Neural cell (in vitro differentiated cells): ENCODE measurements at regions not wholly inside any gene's neighbourhood (a gene's known extent, or its start where the extent isn't known, plus 50 kb on each side); places are given as distances from the start of the nearest gene placed in this dataset.

ENCODE experiments used
- H2AFZ ChIP-seq: fragments of 200-600, 300-800 bp; sonication (generic), shearing (Covaris generic); 2 replicates; pipeline ENCODE4 v1.6.0; 2014; ENCODE audit warnings: low read depth, mild to moderate bottlenecking, antibody characterized with exemption, low read length, moderate library complexity
- H3F3A ChIP-seq: fragments of 200-600 bp; shearing (Covaris generic); 2 replicates; pipeline ENCODE4 v1.6.1; 2016; ENCODE audit warnings: mild to moderate bottlenecking, moderate library complexity, mixed read lengths, antibody characterized with exemption, low read length; ENCODE audit not compliant: insufficient read depth, poor library complexity, severe bottlenecking
- H3K27ac ChIP-seq: fragments of 200-600, 300-800 bp; sonication (generic), shearing (Covaris generic); 2 replicates; pipeline ENCODE4 v1.5.1; 2014; ENCODE audit warnings: mild to moderate bottlenecking, low read length, moderate library complexity
- H3K27me3 ChIP-seq: fragments of 300-800, 200-600 bp; sonication (generic), shearing (Covaris generic); 2 replicates; pipeline ENCODE4 v1.6.0; 2014; ENCODE audit warnings: mild to moderate bottlenecking, low read depth, low read length, moderate library complexity; ENCODE audit not compliant: insufficient read depth
- H3K36me3 ChIP-seq: fragments of 300-800, 200-600 bp; sonication (generic), shearing (Covaris generic); 2 replicates; pipeline ENCODE4 v1.5.1; 2014; ENCODE audit warnings: mild to moderate bottlenecking, antibody characterized with exemption, low read length, moderate library complexity; ENCODE audit not compliant: insufficient read depth
- H3K4me2 ChIP-seq: fragments of 300-800, 200-600 bp; sonication (generic), shearing (Covaris generic); 2 replicates; pipeline ENCODE4 v1.6.0; 2014; ENCODE audit warnings: mild to moderate bottlenecking, low read length
- H3K4me3 ChIP-seq: fragments of 300-800, 200-600 bp; sonication (generic), shearing (Covaris generic); 2 replicates; pipeline ENCODE4 v1.5.1; 2014; ENCODE audit warnings: mild to moderate bottlenecking, low read length, moderate library complexity
- H3K79me2 ChIP-seq: fragments of 200-600 bp; shearing (Covaris generic); replicated peaks from 2 replicates; pipeline ENCODE4 v1.6.0; 2014; ENCODE audit warnings: mild to moderate bottlenecking, low read length, moderate library complexity; ENCODE audit not compliant: insufficient read depth
- H3K9ac ChIP-seq: fragments of 300-800, 200-600 bp; sonication (generic), shearing (Covaris generic); 2 replicates; pipeline ENCODE4 v1.6.1; 2016; ENCODE audit warnings: mild to moderate bottlenecking, low read length, mixed read lengths
- H3K9me2 ChIP-seq: fragments of 200-600 bp; shearing (Covaris generic); 2 replicates; pipeline ENCODE4 v1.6.1; 2016; ENCODE audit warnings: mild to moderate bottlenecking, low read length, mixed read lengths; ENCODE audit not compliant: insufficient read depth
- H3K9me3 ChIP-seq: fragments of 200-600, 300-800 bp; sonication (generic), shearing (Covaris generic); 2 replicates; pipeline ENCODE4 v1.6.1; 2016; ENCODE audit warnings: mild to moderate bottlenecking, mixed run types, low read length, moderate library complexity, mixed read lengths
- H4K20me1 ChIP-seq: fragments of 200-600 bp; shearing (Covaris generic); 2 replicates; pipeline ENCODE4 v1.6.1; 2016; ENCODE audit warnings: mild to moderate bottlenecking, mixed run types; ENCODE audit not compliant: insufficient read depth
- EP300 ChIP-seq: fragments of 450-650 bp; conservative IDR thresholded peaks from 2 replicates; pipeline ENCODE4 v1.6.1; 2014; ENCODE audit warnings: antibody characterized with exemption, mild to moderate bottlenecking, moderate library complexity; ENCODE audit not compliant: poor library complexity, severe bottlenecking
- EZH2 ChIP-seq: fragments of 200-600, 300-800 bp; shearing (Covaris generic), sonication (generic); IDR thresholded peaks from 2 replicates; pipeline ENCODE4 v1.6.1; 2014; ENCODE audit warnings: antibody characterized with exemption, low read length, borderline replicate concordance, mild to moderate bottlenecking; ENCODE audit not compliant: insufficient read depth, poor library complexity, severe bottlenecking
- MXI1 ChIP-seq: fragments of 450-650 bp; conservative IDR thresholded peaks from 2 replicates; pipeline ENCODE4 v1.6.1; 2014; ENCODE audit warnings: antibody characterized with exemption, mild to moderate bottlenecking; ENCODE audit not compliant: poor library complexity, severe bottlenecking
- POLR2AphosphoS5 ChIP-seq: IDR thresholded peaks from 2 replicates; pipeline ENCODE4 v1.6.1; 2012
- RAD21 ChIP-seq: fragments of 450-650 bp; conservative IDR thresholded peaks from 2 replicates; pipeline ENCODE4 v1.6.1; 2014; ENCODE audit warnings: antibody characterized with exemption, mild to moderate bottlenecking, moderate library complexity
- SMC3 ChIP-seq: fragments of 450-650 bp; conservative IDR thresholded peaks from 2 replicates; pipeline ENCODE4 v1.6.1; 2014; ENCODE audit warnings: antibody characterized with exemption, mild to moderate bottlenecking, moderate library complexity; ENCODE audit not compliant: poor library complexity
- TAF1 ChIP-seq: IDR thresholded peaks from 2 replicates; pipeline ENCODE4 v1.6.1; 2012; ENCODE audit warnings: low read depth
- TF ChIP-seq, protein P1 (sequence below): fragments of 450-650 bp; IDR thresholded peaks from 2 replicates; pipeline ENCODE4 v1.5.1; 2014; ENCODE audit warnings: antibody characterized with exemption, mild to moderate bottlenecking, moderate library complexity; ENCODE audit not compliant: poor library complexity, severe bottlenecking
- TF ChIP-seq, protein P2 (sequence below): IDR thresholded peaks from 2 replicates; pipeline ENCODE4 v1.6.1; 2012; ENCODE audit warnings: borderline replicate concordance

DNA sequence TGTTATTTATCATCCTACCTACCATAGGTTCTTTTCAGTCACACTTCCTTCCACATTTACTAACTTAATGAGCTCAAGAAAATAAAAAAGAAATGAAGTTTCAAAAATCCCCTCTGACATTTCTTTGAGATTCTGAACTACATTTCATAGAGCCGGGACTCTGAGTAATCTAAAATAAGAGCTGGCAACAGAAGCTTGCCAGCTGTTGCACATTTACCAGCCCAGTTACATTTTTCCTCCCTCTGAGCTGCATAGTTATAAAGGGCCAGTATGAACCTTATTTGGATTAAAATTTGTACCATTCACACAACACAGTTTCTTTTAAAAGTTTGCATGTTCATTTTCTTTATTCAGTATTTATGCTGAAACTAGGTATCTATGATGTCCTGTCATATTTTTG, 119.5 kb upstream of the CAV2 start:
- Histone ChIP-seq H3K79me2 (no peaks in the 10 kb centered on the region), H3K27me3 (no peaks in the 10 kb centered on the region), H3K9me2 (no peaks in the 10 kb centered on the region), H2AFZ (no peak overlapping the region), H3K4me3 (no peak overlapping the region), H4K20me1 (no peaks in the 10 kb centered on the region), H3K4me2 (no peak overlapping the region), H3F3A (no peaks in the 10 kb centered on the region), H3K9ac (no peak overlapping the region), H3K36me3 (no peaks in the 10 kb centered on the region), H3K9me3 (no peaks in the 10 kb centered on the region), H3K27ac (no peak overlapping the region)
- TF ChIP-seq MXI1 (no peak), EP300 (no peak), EZH2 (no peak)

DNA sequence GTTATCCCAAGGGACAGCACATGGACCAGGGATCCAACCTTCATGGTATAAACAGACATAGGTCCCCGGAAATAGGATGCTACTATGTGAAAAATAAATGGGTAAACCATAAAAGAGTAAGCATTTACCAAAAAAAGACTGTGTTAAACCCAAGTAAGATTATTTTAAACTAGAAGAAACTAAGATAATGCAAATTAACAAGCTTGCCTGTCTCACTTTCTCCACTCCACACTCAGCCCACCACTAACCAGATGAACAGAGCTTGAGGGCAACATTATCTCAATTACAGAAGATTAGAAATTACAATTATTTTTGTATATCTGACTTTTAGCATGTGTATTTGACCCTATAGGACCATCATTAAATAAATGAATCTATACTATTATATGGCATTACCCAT, 117.2 kb upstream of the CAV2 start:
- Histone ChIP-seq H3F3A (no peaks in the 10 kb centered on the region), H3K9me2 (no peaks in the 10 kb centered on the region), H3K9me3 (no peaks in the 10 kb centered on the region), H3K4me3 (no peak overlapping the region), H3K79me2 (no peaks in the 10 kb centered on the region), H3K27ac (no peak overlapping the region), H3K9ac (no peak overlapping the region), H3K36me3 (no peaks in the 10 kb centered on the region), H3K4me2 (no peak overlapping the region), H4K20me1 (no peaks in the 10 kb centered on the region), H3K27me3 (no peaks in the 10 kb centered on the region), H2AFZ (no peak overlapping the region)
- TF ChIP-seq SMC3, result no peak
- no peak for TF ChIP-seq POLR2AphosphoS5
- no peak for TF ChIP-seq RAD21
- TF ChIP-seq, protein P1, sequence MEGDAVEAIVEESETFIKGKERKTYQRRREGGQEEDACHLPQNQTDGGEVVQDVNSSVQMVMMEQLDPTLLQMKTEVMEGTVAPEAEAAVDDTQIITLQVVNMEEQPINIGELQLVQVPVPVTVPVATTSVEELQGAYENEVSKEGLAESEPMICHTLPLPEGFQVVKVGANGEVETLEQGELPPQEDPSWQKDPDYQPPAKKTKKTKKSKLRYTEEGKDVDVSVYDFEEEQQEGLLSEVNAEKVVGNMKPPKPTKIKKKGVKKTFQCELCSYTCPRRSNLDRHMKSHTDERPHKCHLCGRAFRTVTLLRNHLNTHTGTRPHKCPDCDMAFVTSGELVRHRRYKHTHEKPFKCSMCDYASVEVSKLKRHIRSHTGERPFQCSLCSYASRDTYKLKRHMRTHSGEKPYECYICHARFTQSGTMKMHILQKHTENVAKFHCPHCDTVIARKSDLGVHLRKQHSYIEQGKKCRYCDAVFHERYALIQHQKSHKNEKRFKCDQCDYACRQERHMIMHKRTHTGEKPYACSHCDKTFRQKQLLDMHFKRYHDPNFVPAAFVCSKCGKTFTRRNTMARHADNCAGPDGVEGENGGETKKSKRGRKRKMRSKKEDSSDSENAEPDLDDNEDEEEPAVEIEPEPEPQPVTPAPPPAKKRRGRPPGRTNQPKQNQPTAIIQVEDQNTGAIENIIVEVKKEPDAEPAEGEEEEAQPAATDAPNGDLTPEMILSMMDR, result no peak
- no peak for TF ChIP-seq MXI1
- TF ChIP-seq EP300, result no peak
- TF ChIP-seq, protein P2, sequence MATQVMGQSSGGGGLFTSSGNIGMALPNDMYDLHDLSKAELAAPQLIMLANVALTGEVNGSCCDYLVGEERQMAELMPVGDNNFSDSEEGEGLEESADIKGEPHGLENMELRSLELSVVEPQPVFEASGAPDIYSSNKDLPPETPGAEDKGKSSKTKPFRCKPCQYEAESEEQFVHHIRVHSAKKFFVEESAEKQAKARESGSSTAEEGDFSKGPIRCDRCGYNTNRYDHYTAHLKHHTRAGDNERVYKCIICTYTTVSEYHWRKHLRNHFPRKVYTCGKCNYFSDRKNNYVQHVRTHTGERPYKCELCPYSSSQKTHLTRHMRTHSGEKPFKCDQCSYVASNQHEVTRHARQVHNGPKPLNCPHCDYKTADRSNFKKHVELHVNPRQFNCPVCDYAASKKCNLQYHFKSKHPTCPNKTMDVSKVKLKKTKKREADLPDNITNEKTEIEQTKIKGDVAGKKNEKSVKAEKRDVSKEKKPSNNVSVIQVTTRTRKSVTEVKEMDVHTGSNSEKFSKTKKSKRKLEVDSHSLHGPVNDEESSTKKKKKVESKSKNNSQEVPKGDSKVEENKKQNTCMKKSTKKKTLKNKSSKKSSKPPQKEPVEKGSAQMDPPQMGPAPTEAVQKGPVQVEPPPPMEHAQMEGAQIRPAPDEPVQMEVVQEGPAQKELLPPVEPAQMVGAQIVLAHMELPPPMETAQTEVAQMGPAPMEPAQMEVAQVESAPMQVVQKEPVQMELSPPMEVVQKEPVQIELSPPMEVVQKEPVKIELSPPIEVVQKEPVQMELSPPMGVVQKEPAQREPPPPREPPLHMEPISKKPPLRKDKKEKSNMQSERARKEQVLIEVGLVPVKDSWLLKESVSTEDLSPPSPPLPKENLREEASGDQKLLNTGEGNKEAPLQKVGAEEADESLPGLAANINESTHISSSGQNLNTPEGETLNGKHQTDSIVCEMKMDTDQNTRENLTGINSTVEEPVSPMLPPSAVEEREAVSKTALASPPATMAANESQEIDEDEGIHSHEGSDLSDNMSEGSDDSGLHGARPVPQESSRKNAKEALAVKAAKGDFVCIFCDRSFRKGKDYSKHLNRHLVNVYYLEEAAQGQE, result no peak
- no peak for TF ChIP-seq EZH2
- TF ChIP-seq TAF1, result no peak
